Uterus (tissue), 2 donors: ENCODE measurements at regions not wholly inside any gene's neighbourhood (a gene's known extent, or its start where the extent isn't known, plus 50 kb on each side); places are given as distances from the start of the nearest gene placed in this dataset.

Source experiments
- CTCF ChIP-seq, 4 experiments: fragments of 200-600 bp in 2 of 4; fragments of 450-650 bp in 2 of 4; sonication (generic) in 2 of 4; IDR thresholded peaks; one replicate each; pipeline ENCODE4 v1.5.1; 2016 to 2019; ENCODE audit warnings: antibody characterized with exemption in 4 of 4, mild to moderate bottlenecking in 2 of 4, moderate library complexity in 1 of 4
- POLR2A ChIP-seq, 2 donors: fragments of 450-650 bp; IDR thresholded peaks; one replicate each; pipeline ENCODE4 v1.6.1; 2016; ENCODE audit warnings: antibody characterized with exemption in 2 of 2, mild to moderate bottlenecking in 1 of 2, moderate library complexity in 1 of 2

GRCh38 chr9:80156756-80157472, 585.1 kb downstream of the TLE4 start:
- TF ChIP-seq POLR2A (IDR thresholded peaks at IDR 0.05) (no peak), CTCF (IDR thresholded peaks at IDR 0.05) (no peak)
